B cell (primary cell): ENCODE measurements at regions not wholly inside any gene's neighbourhood (a gene's known extent, or its start where the extent isn't known, plus 50 kb on each side); places are given as distances from the start of the nearest gene placed in this dataset.

Experiments
- ATAC-seq: fragments of 200-7000 bp; cut with Tn5 transposase; one replicate; pipeline ENCODE4 v1.10.0; 2021; ENCODE audit warnings: low read depth, mild to moderate bottlenecking, moderate number of reproducible peaks, moderate library complexity
- CTCF ChIA-PET: fragments of 350-600 bp; sonication (Branson Sonifier 250); formaldehyde crosslinking; loops from one replicate; lab custom pipeline; 2021; ENCODE audit warnings: antibody characterized with exemption, inconsistent platforms; lab: Charles Lee
- POLR2A ChIA-PET: fragments of 350-600 bp; sonication (Branson Sonifier 250); formaldehyde crosslinking; loops from one replicate; lab custom pipeline; 2021; ENCODE audit warnings: antibody characterized with exemption; lab: Charles Lee
- DNase-seq: peaks from one replicate; pipeline ENCODE4 v3.0.0; 2013
- H2AFZ ChIP-seq: 2 replicates; pipeline ENCODE4 v1.6.1; 2012; ENCODE audit warnings: mild to moderate bottlenecking, low read depth, low read length; ENCODE audit not compliant: insufficient read depth, poor library complexity, severe bottlenecking
- H3K27ac ChIP-seq, 2 donors: 1 replicate in 1 of 2; 2 replicates in 1 of 2; pipeline ENCODE4 v1.5.1; 2012 to 2013; ENCODE audit warnings: low read length in 2 of 2, mild to moderate bottlenecking in 2 of 2, moderate library complexity in 1 of 2
- H3K27me3 ChIP-seq, 4 experiments: fragments of 200-600 bp in 1 of 4; sonication (generic) in 1 of 4; replicated peaks in 1 of 4; 1 replicate in 2 of 4; 2 replicates in 2 of 4; pipeline versions ENCODE4 v1.6.1 to v1.7.0; 2013 to 2016; ENCODE audit warnings: low read length in 3 of 4, mild to moderate bottlenecking in 2 of 4, mixed read lengths in 1 of 4, moderate library complexity in 1 of 4; ENCODE audit not compliant: insufficient read depth in 4 of 4, control insufficient read depth in 3 of 4; ENCODE audit errors: control extremely low read depth in 1 of 4
- H3K36me3 ChIP-seq, 2 experiments: replicated peaks in 1 of 2; 1 replicate in 1 of 2; 2 replicates in 1 of 2; pipeline versions ENCODE4 v1.6.1 to v1.7.1; 2013; ENCODE audit warnings: low read length in 1 of 2; ENCODE audit not compliant: insufficient read depth in 2 of 2, control insufficient read depth in 1 of 2; ENCODE audit errors: control extremely low read depth in 1 of 2, extremely low read depth in 1 of 2
- H3K4me1 ChIP-seq, 2 donors: fragments of 200-600 bp in 1 of 2; sonication (generic) in 1 of 2; 1 replicate in 1 of 2; 2 replicates in 1 of 2; pipeline versions ENCODE4 v1.5.1 to v1.6.1; 2013 to 2017; ENCODE audit warnings: low read length in 2 of 2; ENCODE audit not compliant: control insufficient read depth in 2 of 2, insufficient read depth in 2 of 2
- H3K4me2 ChIP-seq: replicated peaks from 2 replicates; pipeline ENCODE3; 2012; ENCODE audit warnings: mild to moderate bottlenecking, low read depth, low read length; ENCODE audit not compliant: poor library complexity, severe bottlenecking
- H3K4me3 ChIP-seq, 5 experiments: fragments of 200-600 bp in 1 of 5; sonication (generic) in 1 of 5; 1 replicate in 3 of 5; 2 replicates in 2 of 5; pipeline versions ENCODE4 v1.5.1 to v1.7.0; 2011 to 2016; ENCODE audit warnings: low read length in 4 of 5, mild to moderate bottlenecking in 4 of 5, low read depth in 2 of 5, control low read depth in 1 of 5, moderate library complexity in 1 of 5; ENCODE audit not compliant: insufficient read depth in 1 of 5; ENCODE audit errors: control extremely low read depth in 1 of 5, extremely low read depth in 1 of 5
- H3K79me2 ChIP-seq: fragments of 200-600 bp; sonication (generic); one replicate; pipeline ENCODE4 v1.6.0; 2016; ENCODE audit warnings: low read length; ENCODE audit not compliant: control insufficient read depth, insufficient read depth
- H3K9ac ChIP-seq: fragments of 200-600 bp; sonication (generic); 2 replicates; pipeline ENCODE4 v1.6.1; 2017; ENCODE audit warnings: mild to moderate bottlenecking, low read length, moderate library complexity
- H3K9me3 ChIP-seq, 3 donors: one replicate each; pipeline versions ENCODE4 v1.6.1 to v1.7.1; 2013; ENCODE audit warnings: low read length in 2 of 3; ENCODE audit not compliant: control insufficient read depth in 2 of 3, insufficient read depth in 1 of 3; ENCODE audit errors: control extremely low read depth in 1 of 3
- H4K20me1 ChIP-seq: 2 replicates; pipeline ENCODE4 v1.6.0; 2012; ENCODE audit warnings: mild to moderate bottlenecking, low read length; ENCODE audit not compliant: insufficient read depth, control insufficient read depth, poor library complexity, severe bottlenecking
- H3K27ac Mint-ChIP-seq: one replicate; pipeline ENCODE4 v1.8.0; 2021; ENCODE audit warnings: mixed read lengths
- H3K27me3 Mint-ChIP-seq: one replicate; pipeline ENCODE4 v1.8.0; 2021; ENCODE audit warnings: mixed read lengths
- H3K4me1 Mint-ChIP-seq: one replicate; pipeline ENCODE4 v1.8.0; 2021; ENCODE audit warnings: mixed read lengths
- H3K4me3 Mint-ChIP-seq: one replicate; pipeline ENCODE4 v1.8.0; 2021; ENCODE audit warnings: mixed read lengths
- H3K9me3 Mint-ChIP-seq: one replicate; pipeline ENCODE4 v1.8.0; 2022; ENCODE audit warnings: mixed read lengths; ENCODE audit not compliant: insufficient read depth
- CTCF ChIP-seq: fragments of 200-600 bp; IDR thresholded peaks from one replicate; pipeline ENCODE4 v1.8.0; 2022; ENCODE audit warnings: antibody characterized with exemption, mild to moderate bottlenecking
- EZH2 ChIP-seq: IDR thresholded peaks from 2 replicates; pipeline ENCODE4 v1.6.1; 2012; ENCODE audit warnings: borderline replicate concordance, low read depth, mild to moderate bottlenecking, moderate library complexity, low read length; ENCODE audit not compliant: insufficient read depth, poor library complexity, severe bottlenecking
- WGBS: methylation state at CpG from one replicate; pipeline ENCODE4 v1.1.5; 2013; ENCODE audit warnings: missing lambda C conversion rate; ENCODE audit not compliant: insufficient coverage; 5-methylcytosine and 5-hydroxymethylcytosine counted together
- intact Hi-C: fragments of 100-400 bp; cut with micrococcal nuclease; formaldehyde crosslinking; loops from one replicate; pipeline ENCODE4 v1.10.0; 2022

- H3K4me2 ChIP-seq = no peak overlapping the region
- ATAC-seq (no peak), DNase-seq (no peak)
- Mint-ChIP-seq H3K4me1 (peaks cover 73% of the 10 kb centered on the region), H3K9me3 (peaks cover 5% of the 10 kb centered on the region), H3K27ac (peak overlapping the region; percentile 38), H3K4me3 (no peak overlapping the region), H3K27me3 (no peaks in the 10 kb centered on the region)
- peaks cover 65% of the 10 kb centered on the region in 2 donors for H3K4me1 ChIP-seq
- no peaks in the 10 kb centered on the region for H3K36me3 ChIP-seq
- TF ChIP-seq CTCF (no peak), EZH2 (no peak)
- CTCF ChIA-PET = interaction anchor here (1.1 to 1.8 kb wide), 2 partner anchors 8 to 17 kb away, joined by 3 to 4 read pairs; no protein-coding TSS in a partner anchor
- peaks cover 0 to 10% (median 6%) of the 10 kb centered on the region in 3 donors for H3K9me3 ChIP-seq
- peak overlapping the region in 1 of 2 donors; percentile 27 for H3K27ac ChIP-seq
- no peak overlapping the region for H3K4me3 ChIP-seq
- WGBS = 100% methylated on average over 1 of the region's 3 CpGs
- H4K20me1 ChIP-seq = no peaks in the 10 kb centered on the region
- intact Hi-C loops = loop anchor here (5.0 kb wide), 1 partner anchor 34 kb away; no protein-coding TSS in a partner anchor
- H3K27me3 ChIP-seq = no peaks in the 10 kb centered on the region
- no peak overlapping the region for H3K9ac ChIP-seq
- POLR2A ChIA-PET = interaction anchor here (0.6 kb wide), 2 partner anchors 46 to 313 kb away, joined by 3 read pairs; no protein-coding TSS in a partner anchor
- no peak overlapping the region for H2AFZ ChIP-seq
- H3K79me2 ChIP-seq = no peaks in the 10 kb centered on the region
Measured at GRCh38 chr13:40447857-40448256, 218.6 kb downstream of the FOXO1 start.

- H3K4me2 ChIP-seq = no peak overlapping the region
- ATAC-seq = peak; percentile 31
- H3K79me2 ChIP-seq = no peaks in the 10 kb centered on the region
Measured at GRCh38 chr13:40452038-40452666, 214.3 kb downstream of the FOXO1 start.

More at GRCh38 chr13:40452038-40452666, 214.3 kb downstream of the FOXO1 start:
- intact Hi-C loops = no loop called here
- Mint-ChIP-seq H3K27me3 (no peaks in the 10 kb centered on the region), H3K4me1 (peaks cover 42% of the 10 kb centered on the region), H3K27ac (peak overlapping the region; percentile 65), H3K4me3 (no peak overlapping the region), H3K9me3 (peaks cover 5% of the 10 kb centered on the region)
- no peak for DNase-seq
- ChIA-PET POLR2A (interaction anchor here (0.6 kb wide), 1 partner anchor 15 kb away, joined by 3 read pairs; no protein-coding TSS in a partner anchor), CTCF (interaction anchor here (1.0 to 1.2 kb wide), 2 partner anchors 21 to 382 kb away, joined by 3 read pairs; no protein-coding TSS in a partner anchor)
- WGBS = 80% methylated on average over 5 of the region's 5 CpGs
- no peak overlapping the region for H3K9ac ChIP-seq
- peaks cover 30 to 31% of the 10 kb centered on the region in 2 donors for H3K4me1 ChIP-seq
- no peak overlapping the region for H2AFZ ChIP-seq
- no peak overlapping the region for H3K27ac ChIP-seq
- no peak overlapping the region for H3K4me3 ChIP-seq
- H3K27me3 ChIP-seq = no peaks in the 10 kb centered on the region
- H3K9me3 ChIP-seq = peaks cover 0 to 8% (median 6%) of the 10 kb centered on the region in 3 donors
- no peak for TF ChIP-seq EZH2
- TF ChIP-seq CTCF = no peak
- no peaks in the 10 kb centered on the region for H4K20me1 ChIP-seq
- H3K36me3 ChIP-seq = no peaks in the 10 kb centered on the region
